ENCODE measurements at regions not wholly inside any gene's neighbourhood (a gene's known extent, or its start where the extent isn't known, plus 50 kb on each side); places are given as distances from the start of the nearest gene placed in this dataset.

DNA sequence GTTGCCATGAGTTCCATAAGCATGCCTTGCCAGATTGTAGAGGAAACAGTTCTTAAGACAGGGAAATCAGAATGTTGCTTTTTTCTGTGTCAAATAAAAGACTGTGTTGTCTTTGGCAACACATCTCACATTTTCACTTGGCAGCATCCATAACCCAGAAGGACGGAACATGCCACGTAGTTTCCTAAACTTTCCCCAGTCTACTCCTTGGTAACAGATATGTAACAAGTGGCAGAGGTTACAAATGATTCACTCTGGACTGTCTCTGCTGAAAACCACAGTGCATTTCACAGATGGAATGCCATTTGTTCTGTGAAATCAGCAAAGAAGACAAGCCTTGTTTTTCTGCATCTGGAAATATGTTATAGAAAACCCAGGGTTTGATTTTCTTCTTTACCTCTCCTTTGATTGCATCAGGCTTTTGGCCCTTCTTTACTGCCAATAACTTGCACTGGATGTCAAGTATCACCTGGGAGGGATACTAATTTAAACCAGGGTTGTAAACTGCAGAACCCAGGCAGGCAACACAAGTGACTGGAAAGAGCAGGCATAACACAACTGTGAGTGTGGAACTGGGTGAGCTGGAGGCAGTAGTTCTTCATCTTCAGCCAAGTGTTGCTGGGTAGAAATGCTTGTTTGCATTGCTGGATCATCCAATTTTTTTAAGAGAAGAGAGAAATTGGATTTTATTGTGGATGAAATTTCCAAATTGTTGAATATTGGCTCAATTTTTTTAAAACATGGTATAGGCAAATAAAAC is 124.4 kb upstream of the FOXB1 start:
- H3K27ac ChIP-seq (ENCODE audit: insufficient read depth in 1 of 2, low read depth in 1 of 2, low read length in 2 of 2, poor library complexity in 1 of 2, severe bottlenecking in 2 of 2), result no peak overlapping the region
- WGBS (ENCODE audit: insufficient coverage), result 100% methylated on average over 2 of the region's 2 CpGs
- POLR2A ChIA-PET, result no interaction called here
- CTCF ChIA-PET, result no interaction called here
- H3K36me3 ChIP-seq (ENCODE audit: control insufficient read depth in 4 of 4, insufficient read depth in 4 of 4, low read length in 3 of 4), result no peaks in the 10 kb centered on the region
- no peaks in the 10 kb centered on the region for H3K9me3 ChIP-seq (ENCODE audit: control extremely low read depth in 1 of 5, control insufficient read depth in 4 of 5, insufficient read depth in 2 of 5, low read depth in 1 of 5, low read length in 4 of 5)
- H3K4me1 ChIP-seq (ENCODE audit: control extremely low read depth in 1 of 4, control insufficient read depth in 4 of 4, insufficient read depth in 4 of 4, low read length in 3 of 4), result no peaks in the 10 kb centered on the region
- peaks cover 0 to 4% (median 0%) of the 10 kb centered on the region in 5 experiments for H3K27me3 ChIP-seq (replicated peaks in 2 of 5; ENCODE audit: control insufficient read depth in 4 of 5, insufficient read depth in 5 of 5, low read length in 4 of 5)
- no peak overlapping the region for H3K4me3 ChIP-seq (ENCODE audit: control insufficient read depth in 1 of 7, extremely low read depth in 1 of 7, insufficient read depth in 4 of 7, low read depth in 2 of 7, low read length in 6 of 7)
- DNase-seq, result no peak

DNA sequence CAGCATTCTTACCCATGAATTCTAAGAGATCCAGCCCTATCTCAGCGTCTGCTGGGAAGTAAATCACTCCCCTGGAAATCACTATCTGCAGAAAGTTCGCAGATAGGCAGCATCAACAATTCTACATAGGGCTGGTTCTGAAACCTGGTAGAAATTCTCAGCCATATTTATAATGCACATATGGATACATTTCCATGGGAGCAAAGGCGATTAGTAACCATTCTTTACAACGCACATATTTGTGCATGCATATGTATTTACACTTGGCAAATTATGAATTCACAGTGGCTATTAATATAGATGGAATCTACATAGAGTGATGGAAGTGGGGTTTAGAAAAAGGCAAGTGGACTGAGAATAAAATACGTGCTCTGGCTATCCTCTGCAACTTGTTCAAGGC is 128.0 kb upstream of the FOXB1 start:
- Histone ChIP-seq H3K4me1 (ENCODE audit: control extremely low read depth in 1 of 4, control insufficient read depth in 4 of 4, insufficient read depth in 4 of 4, low read length in 3 of 4) (no peaks in the 10 kb centered on the region), H3K36me3 (ENCODE audit: control insufficient read depth in 4 of 4, insufficient read depth in 4 of 4, low read length in 3 of 4) (no peaks in the 10 kb centered on the region), H3K27me3 (replicated peaks in 2 of 5; ENCODE audit: control insufficient read depth in 4 of 5, insufficient read depth in 5 of 5, low read length in 4 of 5) (peaks cover 0 to 9% (median 0%) of the 10 kb centered on the region in 5 experiments), H3K9me3 (ENCODE audit: control extremely low read depth in 1 of 5, control insufficient read depth in 4 of 5, insufficient read depth in 2 of 5, low read depth in 1 of 5, low read length in 4 of 5) (no peaks in the 10 kb centered on the region), H3K4me3 (ENCODE audit: control insufficient read depth in 1 of 7, extremely low read depth in 1 of 7, insufficient read depth in 4 of 7, low read depth in 2 of 7, low read length in 6 of 7) (no peak overlapping the region), H3K27ac (ENCODE audit: insufficient read depth in 1 of 2, low read depth in 1 of 2, low read length in 2 of 2, poor library complexity in 1 of 2, severe bottlenecking in 2 of 2) (no peak overlapping the region)
- POLR2A ChIA-PET, result no interaction called here
- WGBS (ENCODE audit: insufficient coverage), result 83% methylated on average over 2 of the region's 5 CpGs
- no peak for DNase-seq
- CTCF ChIA-PET, result no interaction called here

DNA sequence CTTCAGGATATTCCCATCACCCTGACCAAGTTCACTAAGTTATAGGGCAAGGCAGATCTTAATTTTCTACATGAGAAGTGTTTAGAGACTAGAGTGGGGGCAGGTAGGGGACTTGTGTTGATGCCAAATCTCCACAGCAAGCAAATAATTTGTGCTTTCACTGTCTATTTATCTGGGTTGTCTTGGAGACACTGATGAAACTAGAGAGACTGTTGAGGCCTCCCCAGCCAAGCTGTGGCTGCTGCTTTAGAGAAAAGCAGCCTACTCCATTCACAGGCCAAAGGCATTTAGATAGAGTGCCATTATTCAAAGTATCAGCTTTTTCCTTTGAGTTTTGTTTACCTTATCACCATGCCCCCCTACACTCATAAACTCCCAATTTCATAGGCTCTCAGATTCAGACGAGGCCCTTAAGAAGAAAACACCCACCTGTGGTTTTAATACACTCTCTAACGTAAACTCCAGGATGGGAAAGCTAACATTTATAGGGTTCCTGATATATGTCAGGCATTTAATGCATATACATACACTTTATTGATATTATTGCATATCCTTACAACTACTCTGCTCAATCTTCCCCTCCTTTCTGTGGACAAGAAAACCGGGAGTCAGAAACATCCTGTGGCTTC is 130.4 kb upstream of the FOXB1 start:
- Histone ChIP-seq H3K36me3 (ENCODE audit: control insufficient read depth in 4 of 4, insufficient read depth in 4 of 4, low read length in 3 of 4) (no peaks in the 10 kb centered on the region), H3K4me1 (ENCODE audit: control extremely low read depth in 1 of 4, control insufficient read depth in 4 of 4, insufficient read depth in 4 of 4, low read length in 3 of 4) (no peaks in the 10 kb centered on the region), H3K4me3 (ENCODE audit: control insufficient read depth in 1 of 7, extremely low read depth in 1 of 7, insufficient read depth in 4 of 7, low read depth in 2 of 7, low read length in 6 of 7) (no peak overlapping the region), H3K27ac (ENCODE audit: insufficient read depth in 1 of 2, low read depth in 1 of 2, low read length in 2 of 2, poor library complexity in 1 of 2, severe bottlenecking in 2 of 2) (no peak overlapping the region), H3K27me3 (replicated peaks in 2 of 5; ENCODE audit: control insufficient read depth in 4 of 5, insufficient read depth in 5 of 5, low read length in 4 of 5) (peaks cover 0 to 8% (median 0%) of the 10 kb centered on the region in 5 experiments), H3K9me3 (ENCODE audit: control extremely low read depth in 1 of 5, control insufficient read depth in 4 of 5, insufficient read depth in 2 of 5, low read depth in 1 of 5, low read length in 4 of 5) (no peaks in the 10 kb centered on the region)
- CTCF ChIA-PET, result interaction anchor here (0.6 kb wide), 1 partner anchor 114 kb away, joined by 4 read pairs; no protein-coding TSS in a partner anchor
- POLR2A ChIA-PET, result no interaction called here
- 100% methylated on average over 1 of the region's 3 CpGs for WGBS (ENCODE audit: insufficient coverage)
- no peak for DNase-seq

DNA sequence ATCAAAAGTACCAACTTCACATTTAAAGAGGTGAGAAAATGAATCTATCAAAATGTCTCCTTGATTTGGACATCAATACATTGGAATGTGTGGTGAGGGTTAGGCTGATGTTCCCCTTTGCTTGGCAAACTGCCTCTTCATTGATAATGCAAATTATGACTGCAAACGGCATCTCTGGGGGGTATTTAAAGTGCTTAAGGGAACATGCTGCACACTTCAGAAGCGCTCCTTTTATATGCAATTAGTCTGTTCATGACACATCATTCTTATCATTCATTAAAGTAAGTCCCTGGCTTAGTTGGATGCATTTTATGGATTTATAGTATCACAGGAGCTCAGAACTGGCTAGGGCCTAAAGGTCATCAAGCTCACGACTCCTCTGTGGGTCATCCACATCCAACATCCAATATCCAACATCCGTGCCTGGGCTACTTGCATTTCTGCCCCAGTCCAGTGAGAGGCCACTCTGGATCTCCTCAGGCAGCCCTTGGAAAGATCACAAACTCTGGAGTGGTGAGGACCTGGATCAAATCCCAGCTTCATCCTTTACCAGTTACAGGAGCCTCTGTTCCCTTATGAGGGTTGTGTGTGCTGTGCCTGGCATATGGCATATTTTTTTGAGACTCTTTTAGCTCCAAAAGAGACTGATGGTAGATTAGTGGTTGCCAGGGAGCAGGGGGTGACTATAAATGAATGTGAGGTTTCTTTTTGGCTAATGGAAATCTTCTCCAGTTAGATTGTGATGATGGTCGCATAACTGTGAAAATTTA is 136.8 kb upstream of the FOXB1 start:
- no peak overlapping the region for H3K27ac ChIP-seq (ENCODE audit: insufficient read depth in 1 of 2, low read depth in 1 of 2, low read length in 2 of 2, poor library complexity in 1 of 2, severe bottlenecking in 2 of 2)
- H3K27me3 ChIP-seq (replicated peaks in 2 of 5; ENCODE audit: control insufficient read depth in 4 of 5, insufficient read depth in 5 of 5, low read length in 4 of 5), result peaks cover 0 to 4% (median 1%) of the 10 kb centered on the region in 5 experiments
- POLR2A ChIA-PET, result no interaction called here
- CTCF ChIA-PET, result no interaction called here
- H3K36me3 ChIP-seq (ENCODE audit: control insufficient read depth in 4 of 4, insufficient read depth in 4 of 4, low read length in 3 of 4), result no peaks in the 10 kb centered on the region
- no peak for DNase-seq
- H3K4me1 ChIP-seq (ENCODE audit: control extremely low read depth in 1 of 4, control insufficient read depth in 4 of 4, insufficient read depth in 4 of 4, low read length in 3 of 4), result no peaks in the 10 kb centered on the region
- no peak overlapping the region for H3K4me3 ChIP-seq (ENCODE audit: control insufficient read depth in 1 of 7, extremely low read depth in 1 of 7, insufficient read depth in 4 of 7, low read depth in 2 of 7, low read length in 6 of 7)
- no peaks in the 10 kb centered on the region for H3K9me3 ChIP-seq (ENCODE audit: control extremely low read depth in 1 of 5, control insufficient read depth in 4 of 5, insufficient read depth in 2 of 5, low read depth in 1 of 5, low read length in 4 of 5)
- WGBS (ENCODE audit: insufficient coverage), result 86% methylated on average over 1 of the region's 5 CpGs

DNA sequence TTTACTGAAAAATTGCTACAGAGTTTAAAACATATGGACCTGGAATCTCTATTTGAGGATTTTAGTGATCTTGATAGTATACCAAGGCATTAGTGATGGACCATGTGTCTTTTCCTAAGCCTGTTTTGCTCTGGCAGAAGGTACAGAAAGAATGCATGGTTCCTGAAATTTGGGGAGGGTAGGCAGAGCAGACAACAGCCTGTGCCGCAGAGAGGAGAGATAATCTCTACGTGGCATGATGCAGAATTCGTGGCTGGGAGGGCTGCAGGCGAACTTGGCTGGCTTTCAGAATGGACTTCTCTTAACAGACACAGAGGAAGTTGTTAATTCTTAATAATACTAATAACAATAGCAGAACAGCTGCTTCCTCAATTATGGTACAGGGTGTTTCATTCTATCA is 137.5 kb upstream of the FOXB1 start:
- Histone ChIP-seq H3K9me3 (ENCODE audit: control extremely low read depth in 1 of 5, control insufficient read depth in 4 of 5, insufficient read depth in 2 of 5, low read depth in 1 of 5, low read length in 4 of 5) (no peaks in the 10 kb centered on the region), H3K4me1 (ENCODE audit: control extremely low read depth in 1 of 4, control insufficient read depth in 4 of 4, insufficient read depth in 4 of 4, low read length in 3 of 4) (no peaks in the 10 kb centered on the region), H3K36me3 (ENCODE audit: control insufficient read depth in 4 of 4, insufficient read depth in 4 of 4, low read length in 3 of 4) (no peaks in the 10 kb centered on the region), H3K4me3 (ENCODE audit: control insufficient read depth in 1 of 7, extremely low read depth in 1 of 7, insufficient read depth in 4 of 7, low read depth in 2 of 7, low read length in 6 of 7) (no peak overlapping the region), H3K27ac (ENCODE audit: insufficient read depth in 1 of 2, low read depth in 1 of 2, low read length in 2 of 2, poor library complexity in 1 of 2, severe bottlenecking in 2 of 2) (no peak overlapping the region), H3K27me3 (replicated peaks in 2 of 5; ENCODE audit: control insufficient read depth in 4 of 5, insufficient read depth in 5 of 5, low read length in 4 of 5) (peaks cover 0 to 4% (median 1%) of the 10 kb centered on the region in 5 experiments)
- POLR2A ChIA-PET, result no interaction called here
- 36% methylated on average over 2 of the region's 4 CpGs for WGBS (ENCODE audit: insufficient coverage)
- no peak for DNase-seq
- CTCF ChIA-PET, result no interaction called here

DNA sequence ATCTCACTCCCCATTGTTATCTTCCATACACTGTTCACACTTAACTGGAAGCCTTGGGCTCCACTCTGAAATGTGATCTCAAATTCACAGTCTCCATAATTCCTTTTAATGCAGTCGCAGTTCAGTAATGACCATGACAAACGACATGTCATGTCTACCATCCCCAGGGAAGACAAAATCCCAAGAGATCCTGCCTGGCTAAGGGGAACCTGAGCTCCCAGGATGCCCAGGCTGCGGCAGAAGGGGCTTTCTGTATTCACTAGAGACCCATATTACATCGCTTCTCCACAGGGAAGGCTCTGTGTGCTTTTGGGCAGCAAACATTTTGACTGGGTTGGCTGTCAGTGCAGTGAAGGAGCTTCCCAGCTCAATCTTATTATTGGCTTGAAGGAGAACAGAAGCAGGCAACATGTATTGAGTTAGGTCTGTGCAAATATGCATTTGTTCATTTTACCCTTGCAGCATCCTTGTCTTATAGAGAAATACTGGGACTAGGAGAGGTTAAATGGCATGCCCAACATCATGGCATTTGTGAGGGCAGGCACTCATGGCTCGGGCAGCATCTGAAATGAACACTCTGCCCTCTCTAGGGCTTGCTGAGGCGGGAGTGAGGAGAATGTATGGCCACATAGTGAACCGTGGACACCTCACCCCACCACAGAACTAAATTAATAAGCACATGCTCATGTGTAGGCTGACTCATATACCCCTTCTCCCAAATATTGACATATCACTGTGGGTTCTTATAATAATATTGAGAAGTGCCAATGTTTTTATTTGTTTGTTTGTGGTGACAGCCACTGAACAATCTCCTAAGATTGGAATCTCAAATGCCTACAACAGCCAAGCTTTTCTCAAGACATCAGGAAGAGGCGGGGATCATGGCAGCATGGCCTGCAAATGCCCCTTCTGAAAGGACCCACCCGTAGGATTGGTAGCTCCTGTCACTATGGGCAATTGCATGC is 141.6 kb upstream of the FOXB1 start:
- H3K27me3 ChIP-seq (replicated peaks in 2 of 5; ENCODE audit: control insufficient read depth in 4 of 5, insufficient read depth in 5 of 5, low read length in 4 of 5), result peaks cover 0 to 6% (median 3%) of the 10 kb centered on the region in 5 experiments
- ChIA-PET POLR2A (no interaction called here), CTCF (no interaction called here)
- WGBS (ENCODE audit: insufficient coverage), result 76% methylated on average over 5 of the region's 9 CpGs
- no peaks in the 10 kb centered on the region for H3K36me3 ChIP-seq (ENCODE audit: control insufficient read depth in 4 of 4, insufficient read depth in 4 of 4, low read length in 3 of 4)
- no peak for DNase-seq
- H3K4me1 ChIP-seq (ENCODE audit: control extremely low read depth in 1 of 4, control insufficient read depth in 4 of 4, insufficient read depth in 4 of 4, low read length in 3 of 4), result no peaks in the 10 kb centered on the region
- no peak overlapping the region for H3K27ac ChIP-seq (ENCODE audit: insufficient read depth in 1 of 2, low read depth in 1 of 2, low read length in 2 of 2, poor library complexity in 1 of 2, severe bottlenecking in 2 of 2)
- H3K4me3 ChIP-seq (ENCODE audit: control insufficient read depth in 1 of 7, extremely low read depth in 1 of 7, insufficient read depth in 4 of 7, low read depth in 2 of 7, low read length in 6 of 7), result no peak overlapping the region
- H3K9me3 ChIP-seq (ENCODE audit: control extremely low read depth in 1 of 5, control insufficient read depth in 4 of 5, insufficient read depth in 2 of 5, low read depth in 1 of 5, low read length in 4 of 5), result no peaks in the 10 kb centered on the region

Data from common myeloid progenitor, CD34-positive (primary cell).